H1 (cell line): ENCODE measurements at regions not wholly inside any gene's neighbourhood (a gene's known extent, or its start where the extent isn't known, plus 50 kb on each side); places are given as distances from the start of the nearest gene placed in this dataset.

ENCODE experiments used
- BCL11A ChIP-seq, 2 experiments: IDR thresholded peaks; one replicate each; pipeline ENCODE4 v1.6.1; 2011; ENCODE audit warnings: low read depth in 2 of 2, low read length in 2 of 2, mild to moderate bottlenecking in 2 of 2
- CHD2 ChIP-seq: IDR thresholded peaks from 2 replicates; pipeline ENCODE4 v1.6.1; 2012; ENCODE audit warnings: low read length, improper control_type of control experiment
- CREB1 ChIP-seq: IDR thresholded peaks from 2 replicates; pipeline ENCODE4 v1.6.1; 2012; ENCODE audit warnings: inconsistent platforms
- EZH2 ChIP-seq: fragments of 200-600 bp; sonication (generic); IDR thresholded peaks from 2 replicates; pipeline ENCODE4 v1.7.1; 2012; ENCODE audit warnings: low read depth, mild to moderate bottlenecking, moderate library complexity, low read length, inconsistent platforms; ENCODE audit not compliant: severe bottlenecking
- RBBP5 ChIP-seq: IDR thresholded peaks from 2 replicates; pipeline ENCODE4 v1.7.1; 2012; ENCODE audit warnings: low read depth, mild to moderate bottlenecking, inconsistent platforms, low read length, moderate library complexity, borderline replicate concordance
- TAF1 ChIP-seq: IDR thresholded peaks from 2 replicates; pipeline ENCODE4 v1.6.1; 2011; ENCODE audit warnings: mild to moderate bottlenecking, low read depth, low read length
- ZNF274 ChIP-seq: IDR thresholded peaks from 2 replicates; pipeline ENCODE4 v1.7.0; 2012; ENCODE audit warnings: low read length, borderline replicate concordance; ENCODE audit errors: extremely low read depth
- TF ChIP-seq, protein P1 (sequence below), 3 experiments: IDR thresholded peaks; 1 replicate in 2 of 3; 2 replicates in 1 of 3; pipeline versions ENCODE4 v1.5.1 to v1.6.1; 2011; ENCODE audit warnings: low read length in 3 of 3, mild to moderate bottlenecking in 3 of 3, inconsistent platforms in 2 of 3, low read depth in 1 of 3, moderate library complexity in 1 of 3; ENCODE audit not compliant: insufficient read depth in 1 of 3; ENCODE audit errors: control extremely low read depth in 1 of 3
- TF ChIP-seq, protein P2 (sequence below): IDR thresholded peaks from 2 replicates; pipeline ENCODE4 v1.6.1; 2012; ENCODE audit warnings: inconsistent platforms

DNA sequence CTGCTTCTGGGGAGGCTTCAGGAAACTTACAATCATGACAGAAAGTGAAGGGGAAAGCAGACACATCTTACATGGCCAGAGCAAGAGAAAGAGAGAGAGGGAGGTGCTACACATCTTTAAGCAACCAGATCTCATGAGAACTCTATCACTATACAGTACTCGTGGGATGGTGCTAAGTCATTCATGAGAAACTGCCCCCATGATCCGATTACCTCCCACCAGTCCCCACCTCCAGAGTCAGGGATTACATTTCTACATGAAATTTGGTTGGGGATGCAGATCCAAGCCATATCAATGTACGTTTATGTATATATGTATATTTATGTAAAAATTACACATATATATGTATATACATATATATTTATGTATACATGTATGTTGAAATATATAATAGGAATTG lies 54.4 kb upstream of the CCDC112 start:
- TF ChIP-seq, protein P1, sequence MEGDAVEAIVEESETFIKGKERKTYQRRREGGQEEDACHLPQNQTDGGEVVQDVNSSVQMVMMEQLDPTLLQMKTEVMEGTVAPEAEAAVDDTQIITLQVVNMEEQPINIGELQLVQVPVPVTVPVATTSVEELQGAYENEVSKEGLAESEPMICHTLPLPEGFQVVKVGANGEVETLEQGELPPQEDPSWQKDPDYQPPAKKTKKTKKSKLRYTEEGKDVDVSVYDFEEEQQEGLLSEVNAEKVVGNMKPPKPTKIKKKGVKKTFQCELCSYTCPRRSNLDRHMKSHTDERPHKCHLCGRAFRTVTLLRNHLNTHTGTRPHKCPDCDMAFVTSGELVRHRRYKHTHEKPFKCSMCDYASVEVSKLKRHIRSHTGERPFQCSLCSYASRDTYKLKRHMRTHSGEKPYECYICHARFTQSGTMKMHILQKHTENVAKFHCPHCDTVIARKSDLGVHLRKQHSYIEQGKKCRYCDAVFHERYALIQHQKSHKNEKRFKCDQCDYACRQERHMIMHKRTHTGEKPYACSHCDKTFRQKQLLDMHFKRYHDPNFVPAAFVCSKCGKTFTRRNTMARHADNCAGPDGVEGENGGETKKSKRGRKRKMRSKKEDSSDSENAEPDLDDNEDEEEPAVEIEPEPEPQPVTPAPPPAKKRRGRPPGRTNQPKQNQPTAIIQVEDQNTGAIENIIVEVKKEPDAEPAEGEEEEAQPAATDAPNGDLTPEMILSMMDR (IDR thresholded peaks at IDR 0.05; ENCODE audit: control extremely low read depth in 1 of 3, insufficient read depth in 1 of 3, low read depth in 1 of 3, low read length in 3 of 3): no peak
- TF ChIP-seq CREB1 (no peak), EZH2 (no peak), BCL11A (IDR thresholded peaks at IDR 0.05; ENCODE audit: low read depth in 2 of 2, low read length in 2 of 2) (no peak), CHD2 (no peak), ZNF274 (no peak), TAF1 (no peak), RBBP5 (no peak)
- TF ChIP-seq, protein P2, sequence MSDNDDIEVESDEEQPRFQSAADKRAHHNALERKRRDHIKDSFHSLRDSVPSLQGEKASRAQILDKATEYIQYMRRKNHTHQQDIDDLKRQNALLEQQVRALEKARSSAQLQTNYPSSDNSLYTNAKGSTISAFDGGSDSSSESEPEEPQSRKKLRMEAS: no peak
